ENCODE measurements at regions not wholly inside any gene's neighbourhood (a gene's known extent, or its start where the extent isn't known, plus 50 kb on each side); places are given as distances from the start of the nearest gene placed in this dataset.

GRCh38 chr2:16042201-16042700 is 101.9 kb downstream of the MYCN start:
- no peak overlapping the region for H3K4me3 Mint-ChIP-seq
- H3K36me3 Mint-ChIP-seq (ENCODE audit: low read depth): no peaks in the 10 kb centered on the region
- H3K4me1 Mint-ChIP-seq: peaks cover 33% of the 10 kb centered on the region
- no peak overlapping the region for H3K27ac Mint-ChIP-seq (ENCODE audit: unreplicated experiment)
- no peaks in the 10 kb centered on the region for H3K27me3 Mint-ChIP-seq (ENCODE audit: low read depth)
- H3K9me3 Mint-ChIP-seq: peaks cover 3% of the 10 kb centered on the region
- TF ChIP-seq, protein P1, sequence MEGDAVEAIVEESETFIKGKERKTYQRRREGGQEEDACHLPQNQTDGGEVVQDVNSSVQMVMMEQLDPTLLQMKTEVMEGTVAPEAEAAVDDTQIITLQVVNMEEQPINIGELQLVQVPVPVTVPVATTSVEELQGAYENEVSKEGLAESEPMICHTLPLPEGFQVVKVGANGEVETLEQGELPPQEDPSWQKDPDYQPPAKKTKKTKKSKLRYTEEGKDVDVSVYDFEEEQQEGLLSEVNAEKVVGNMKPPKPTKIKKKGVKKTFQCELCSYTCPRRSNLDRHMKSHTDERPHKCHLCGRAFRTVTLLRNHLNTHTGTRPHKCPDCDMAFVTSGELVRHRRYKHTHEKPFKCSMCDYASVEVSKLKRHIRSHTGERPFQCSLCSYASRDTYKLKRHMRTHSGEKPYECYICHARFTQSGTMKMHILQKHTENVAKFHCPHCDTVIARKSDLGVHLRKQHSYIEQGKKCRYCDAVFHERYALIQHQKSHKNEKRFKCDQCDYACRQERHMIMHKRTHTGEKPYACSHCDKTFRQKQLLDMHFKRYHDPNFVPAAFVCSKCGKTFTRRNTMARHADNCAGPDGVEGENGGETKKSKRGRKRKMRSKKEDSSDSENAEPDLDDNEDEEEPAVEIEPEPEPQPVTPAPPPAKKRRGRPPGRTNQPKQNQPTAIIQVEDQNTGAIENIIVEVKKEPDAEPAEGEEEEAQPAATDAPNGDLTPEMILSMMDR (conservative IDR thresholded peaks at IDR 0.05): no peak
- no peak for DNase-seq (ENCODE audit: low read depth, low spot score)

DNA sequence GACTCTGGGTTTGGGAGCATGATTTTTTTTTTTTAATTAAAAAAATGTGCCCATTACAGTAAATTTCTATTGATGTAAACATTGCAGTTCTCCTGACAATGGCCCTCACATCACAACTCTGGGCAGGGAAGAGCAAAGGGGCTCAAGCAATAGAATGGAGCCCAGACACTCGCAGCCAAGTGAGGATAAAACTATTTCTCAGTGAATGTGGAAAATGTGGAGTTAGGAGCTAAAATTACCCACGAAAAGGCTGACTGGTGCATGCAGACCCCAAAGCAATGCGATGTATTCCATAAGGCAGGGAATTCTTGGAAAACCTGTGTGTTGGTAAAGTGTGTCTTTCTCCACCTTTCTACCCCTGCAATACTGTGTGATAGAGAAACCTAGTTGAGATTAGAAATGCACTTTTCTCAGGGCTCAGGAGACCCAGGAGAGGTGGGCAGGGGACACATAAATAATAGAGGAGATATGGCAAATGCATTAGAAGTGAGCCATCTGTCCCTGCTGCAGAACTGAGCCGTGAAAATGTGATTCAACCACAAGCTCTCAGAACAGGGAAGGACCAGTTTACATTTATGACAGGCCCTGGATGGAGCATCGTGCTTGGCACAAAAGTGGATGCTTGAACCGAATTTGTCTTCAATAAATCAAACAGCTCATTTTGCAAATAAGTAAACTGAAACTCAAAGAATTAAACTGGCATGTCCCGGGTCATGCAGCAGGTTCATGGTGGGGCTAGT is 100.1 kb downstream of the MYCN start:
- Mint-ChIP-seq H3K27me3 (ENCODE audit: low read depth) (no peaks in the 10 kb centered on the region), H3K9me3 (peaks cover 3% of the 10 kb centered on the region), H3K36me3 (ENCODE audit: low read depth) (no peaks in the 10 kb centered on the region), H3K27ac (ENCODE audit: unreplicated experiment) (peak overlapping the region; percentile 83), H3K4me3 (no peak overlapping the region), H3K4me1 (peaks cover 46% of the 10 kb centered on the region)
- TF ChIP-seq, protein P1 (conservative IDR thresholded peaks at IDR 0.05): no peak
- no peak for DNase-seq (ENCODE audit: low read depth, low spot score)

GRCh38 chr2:16039823-16040222 is 99.5 kb downstream of the MYCN start:
- H3K4me1 Mint-ChIP-seq: peaks cover 51% of the 10 kb centered on the region
- TF ChIP-seq, protein P1 (conservative IDR thresholded peaks at IDR 0.05): no peak

DNA sequence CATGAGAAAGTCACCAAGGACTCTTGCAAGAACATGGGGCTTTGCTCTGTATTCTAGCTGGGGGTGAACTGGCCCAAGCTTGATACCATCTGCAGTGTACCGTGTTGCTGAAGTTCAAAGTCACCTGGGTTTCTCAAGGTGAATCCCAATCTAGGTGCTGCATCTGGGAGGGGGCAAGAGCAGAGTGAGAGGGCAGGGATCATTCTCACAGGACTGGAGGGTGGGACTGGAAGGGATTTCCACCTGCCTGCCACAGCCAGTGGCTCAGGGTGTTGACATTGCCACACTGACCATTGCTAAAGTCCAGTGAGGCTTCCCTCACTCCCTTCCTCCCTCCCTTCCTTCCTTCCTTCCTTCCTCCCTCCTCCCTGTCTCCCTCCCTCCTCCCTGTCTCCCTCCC is 98.7 kb downstream of the MYCN start:
- Mint-ChIP-seq H3K27me3 (ENCODE audit: low read depth) (no peaks in the 10 kb centered on the region), H3K4me3 (no peak overlapping the region), H3K4me1 (peaks cover 59% of the 10 kb centered on the region), H3K27ac (ENCODE audit: unreplicated experiment) (no peak overlapping the region), H3K9me3 (peaks cover 3% of the 10 kb centered on the region), H3K36me3 (ENCODE audit: low read depth) (no peaks in the 10 kb centered on the region)
- no peak for DNase-seq (ENCODE audit: low read depth, low spot score)
- TF ChIP-seq, protein P1 (conservative IDR thresholded peaks at IDR 0.05): no peak

More at GRCh38 chr2:16039823-16040222, 99.5 kb downstream of the MYCN start:
- H3K4me3 Mint-ChIP-seq: no peak overlapping the region
- H3K27ac Mint-ChIP-seq (ENCODE audit: unreplicated experiment): no peak overlapping the region
- H3K9me3 Mint-ChIP-seq: peaks cover 3% of the 10 kb centered on the region
- DNase-seq (ENCODE audit: low read depth, low spot score): no peak
- H3K27me3 Mint-ChIP-seq (ENCODE audit: low read depth): no peaks in the 10 kb centered on the region
- H3K36me3 Mint-ChIP-seq (ENCODE audit: low read depth): no peaks in the 10 kb centered on the region

DNA sequence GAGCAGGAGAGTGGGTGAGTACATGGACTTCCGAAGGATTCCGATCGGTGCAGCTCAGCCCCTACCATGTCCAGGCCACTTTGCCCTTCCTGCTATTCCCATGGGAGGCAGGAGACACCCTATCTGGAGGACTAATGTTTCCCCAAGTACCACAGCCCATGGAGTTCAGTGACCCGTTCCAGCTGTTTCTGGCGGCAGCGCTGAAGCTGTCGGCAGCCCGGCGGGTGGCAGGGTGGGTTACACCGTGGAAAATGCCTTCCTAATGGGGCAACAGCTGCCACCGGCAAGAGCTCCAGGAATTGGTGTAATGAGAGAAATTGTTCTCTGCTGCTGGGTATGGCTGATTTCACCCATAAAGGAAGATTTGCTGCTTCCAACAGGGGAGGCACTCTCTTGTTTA is 98.3 kb downstream of the MYCN start:
- Mint-ChIP-seq H3K27me3 (ENCODE audit: low read depth) (no peaks in the 10 kb centered on the region), H3K9me3 (peaks cover 3% of the 10 kb centered on the region), H3K4me1 (peaks cover 63% of the 10 kb centered on the region), H3K4me3 (no peak overlapping the region), H3K36me3 (ENCODE audit: low read depth) (no peaks in the 10 kb centered on the region), H3K27ac (ENCODE audit: unreplicated experiment) (no peak overlapping the region)
- DNase-seq (ENCODE audit: low read depth, low spot score): no peak
- TF ChIP-seq, protein P1 (conservative IDR thresholded peaks at IDR 0.05): no peak

Data from neural crest cell (in vitro differentiated cells).